ENCODE measurements at regions not wholly inside any gene's neighbourhood (a gene's known extent, or its start where the extent isn't known, plus 50 kb on each side); places are given as distances from the start of the nearest gene placed in this dataset.

DNA sequence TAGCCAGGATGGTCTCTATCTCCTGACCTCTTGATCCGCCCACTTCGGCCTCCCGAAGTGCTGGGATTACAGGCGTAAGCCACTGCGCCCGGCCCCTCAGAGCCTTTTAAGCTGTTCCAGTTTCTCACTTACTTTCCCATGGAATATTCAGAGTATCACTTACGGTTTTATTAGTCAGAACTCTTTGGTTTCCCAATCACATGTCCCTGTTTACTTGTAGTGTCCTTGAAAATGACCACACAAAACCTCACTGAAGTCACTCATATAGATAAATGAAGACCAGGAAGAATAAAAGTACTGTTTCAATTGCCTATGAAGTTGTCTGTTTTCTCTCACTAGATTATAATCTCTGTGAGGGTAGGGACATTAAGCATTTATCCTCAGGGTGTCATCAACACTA, 217.2 kb upstream of the HCCS start:
- ATAC-seq (ENCODE audit: low read depth) (no peak), DNase-seq (no peak)
- Histone ChIP-seq H4K91ac (ENCODE audit: insufficient read depth, low read depth, low read length) (no peak overlapping the region), H3K56ac (ENCODE audit: extremely low read depth, insufficient read depth, low read length) (no peak overlapping the region), H3K79me1 (ENCODE audit: low read depth in 1 of 2, low read length in 2 of 2) (no peaks in the 10 kb centered on the region), H3K36me3 (ENCODE audit: control insufficient read depth, insufficient read depth, low read length) (no peaks in the 10 kb centered on the region), H3K14ac (replicated peaks; ENCODE audit: low read depth, low read length) (no peak overlapping the region), H2AK5ac (ENCODE audit: low read depth, low read length) (no peak overlapping the region), H3K9me3 (ENCODE audit: control insufficient read depth, insufficient read depth, low read length) (no peaks in the 10 kb centered on the region), H3K9me1 (ENCODE audit: insufficient read depth, low read length) (no peaks in the 10 kb centered on the region), H3K27ac (ENCODE audit: insufficient read depth, low read length) (no peak overlapping the region), H4K8ac (ENCODE audit: low read depth in 2 of 2, low read length in 2 of 2) (no peak overlapping the region), H2BK5ac (ENCODE audit: low read depth, low read length, poor library complexity, severe bottlenecking) (no peak overlapping the region), H2BK120ac (ENCODE audit: low read depth, low read length) (no peak overlapping the region), H4K20me1 (ENCODE audit: insufficient read depth, low read length) (no peaks in the 10 kb centered on the region), H4K5ac (ENCODE audit: low read depth, low read length) (no peak overlapping the region), H3K4me1 (ENCODE audit: control insufficient read depth, insufficient read depth, low read length) (no peaks in the 10 kb centered on the region), H3K27me3 (ENCODE audit: control insufficient read depth, insufficient read depth, low read length) (no peaks in the 10 kb centered on the region), H3K4me2 (ENCODE audit: low read depth, low read length) (no peak overlapping the region), H3K18ac (ENCODE audit: low read depth, low read length) (no peak overlapping the region), H2BK20ac (ENCODE audit: low read depth, low read length) (no peak overlapping the region), H3K4ac (ENCODE audit: low read depth, low read length) (no peak overlapping the region), H2AK9ac (replicated peaks; ENCODE audit: low read depth, low read length, poor library complexity) (no peak overlapping the region), H3K9ac (ENCODE audit: low read depth, low read length) (no peak overlapping the region), H2BK15ac (ENCODE audit: low read depth, low read length) (no peak overlapping the region), H3K23ac (ENCODE audit: low read depth, low read length) (no peak overlapping the region), H2AFZ (replicated peaks; ENCODE audit: low read length, poor library complexity) (no peak overlapping the region), H3K4me3 (ENCODE audit: insufficient read depth, low read depth, low read length) (no peak overlapping the region)
- intact Hi-C loops (cut with micrococcal nuclease) (no loop called here), in situ Hi-C loops (cut with MboI; ENCODE audit: low sequenced_read_pairs) (no loop called here), dilution Hi-C loops (cut with HindIII; ENCODE audit: low sequenced_read_pairs, unreplicated experiment) (no loop called here)
- POLR2A ChIA-PET (ENCODE audit: unreplicated experiment) = no interaction called here
- BruUV-seq (replicated peaks) = no TSS peak
- WGBS, 2 experiments (ENCODE audit: extremely low coverage in 2 of 2, insufficient read length in 1 of 2) = no CpG with 5 or more reads among the region's 7 CpGs
- TF ChIP-seq NFE2L2 (IDR thresholded peaks at IDR 0.05; ENCODE audit: low read depth, low read length) = no peak
- TF ChIP-seq, protein P1, sequence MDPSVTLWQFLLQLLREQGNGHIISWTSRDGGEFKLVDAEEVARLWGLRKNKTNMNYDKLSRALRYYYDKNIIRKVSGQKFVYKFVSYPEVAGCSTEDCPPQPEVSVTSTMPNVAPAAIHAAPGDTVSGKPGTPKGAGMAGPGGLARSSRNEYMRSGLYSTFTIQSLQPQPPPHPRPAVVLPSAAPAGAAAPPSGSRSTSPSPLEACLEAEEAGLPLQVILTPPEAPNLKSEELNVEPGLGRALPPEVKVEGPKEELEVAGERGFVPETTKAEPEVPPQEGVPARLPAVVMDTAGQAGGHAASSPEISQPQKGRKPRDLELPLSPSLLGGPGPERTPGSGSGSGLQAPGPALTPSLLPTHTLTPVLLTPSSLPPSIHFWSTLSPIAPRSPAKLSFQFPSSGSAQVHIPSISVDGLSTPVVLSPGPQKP (IDR thresholded peaks at IDR 0.05; ENCODE audit: borderline replicate concordance, low read depth, low read length) = no peak
- TF ChIP-seq, protein P2, sequence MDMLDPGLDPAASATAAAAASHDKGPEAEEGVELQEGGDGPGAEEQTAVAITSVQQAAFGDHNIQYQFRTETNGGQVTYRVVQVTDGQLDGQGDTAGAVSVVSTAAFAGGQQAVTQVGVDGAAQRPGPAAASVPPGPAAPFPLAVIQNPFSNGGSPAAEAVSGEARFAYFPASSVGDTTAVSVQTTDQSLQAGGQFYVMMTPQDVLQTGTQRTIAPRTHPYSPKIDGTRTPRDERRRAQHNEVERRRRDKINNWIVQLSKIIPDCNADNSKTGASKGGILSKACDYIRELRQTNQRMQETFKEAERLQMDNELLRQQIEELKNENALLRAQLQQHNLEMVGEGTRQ (IDR thresholded peaks at IDR 0.05; ENCODE audit: low read depth, low read length) = no peak
- no peak for TF ChIP-seq MAFK (IDR thresholded peaks at IDR 0.05; ENCODE audit: low read depth, low read length)
- CTCF ChIA-PET = interaction anchor here (0.7 kb wide), 1 partner anchor 289 kb away, joined by 3 read pairs; no protein-coding TSS in a partner anchor
